ENCODE measurements at regions not wholly inside any gene's neighbourhood (a gene's known extent, or its start where the extent isn't known, plus 50 kb on each side); places are given as distances from the start of the nearest gene placed in this dataset.

- no peak for TF ChIP-seq EZH2phosphoT487 (IDR thresholded peaks at IDR 0.05; ENCODE audit: low read depth, severe bottlenecking, unreplicated experiment)
- TF ChIP-seq, protein P1, sequence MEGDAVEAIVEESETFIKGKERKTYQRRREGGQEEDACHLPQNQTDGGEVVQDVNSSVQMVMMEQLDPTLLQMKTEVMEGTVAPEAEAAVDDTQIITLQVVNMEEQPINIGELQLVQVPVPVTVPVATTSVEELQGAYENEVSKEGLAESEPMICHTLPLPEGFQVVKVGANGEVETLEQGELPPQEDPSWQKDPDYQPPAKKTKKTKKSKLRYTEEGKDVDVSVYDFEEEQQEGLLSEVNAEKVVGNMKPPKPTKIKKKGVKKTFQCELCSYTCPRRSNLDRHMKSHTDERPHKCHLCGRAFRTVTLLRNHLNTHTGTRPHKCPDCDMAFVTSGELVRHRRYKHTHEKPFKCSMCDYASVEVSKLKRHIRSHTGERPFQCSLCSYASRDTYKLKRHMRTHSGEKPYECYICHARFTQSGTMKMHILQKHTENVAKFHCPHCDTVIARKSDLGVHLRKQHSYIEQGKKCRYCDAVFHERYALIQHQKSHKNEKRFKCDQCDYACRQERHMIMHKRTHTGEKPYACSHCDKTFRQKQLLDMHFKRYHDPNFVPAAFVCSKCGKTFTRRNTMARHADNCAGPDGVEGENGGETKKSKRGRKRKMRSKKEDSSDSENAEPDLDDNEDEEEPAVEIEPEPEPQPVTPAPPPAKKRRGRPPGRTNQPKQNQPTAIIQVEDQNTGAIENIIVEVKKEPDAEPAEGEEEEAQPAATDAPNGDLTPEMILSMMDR (IDR thresholded peaks at IDR 0.05; ENCODE audit: poor library complexity), result no peak
These were observed 150.0 kb upstream of the HAAO start for GRCh38 chr2:42942214-42942989.
